ENCODE measurements at regions not wholly inside any gene's neighbourhood (a gene's known extent, or its start where the extent isn't known, plus 50 kb on each side); places are given as distances from the start of the nearest gene placed in this dataset.

DNA sequence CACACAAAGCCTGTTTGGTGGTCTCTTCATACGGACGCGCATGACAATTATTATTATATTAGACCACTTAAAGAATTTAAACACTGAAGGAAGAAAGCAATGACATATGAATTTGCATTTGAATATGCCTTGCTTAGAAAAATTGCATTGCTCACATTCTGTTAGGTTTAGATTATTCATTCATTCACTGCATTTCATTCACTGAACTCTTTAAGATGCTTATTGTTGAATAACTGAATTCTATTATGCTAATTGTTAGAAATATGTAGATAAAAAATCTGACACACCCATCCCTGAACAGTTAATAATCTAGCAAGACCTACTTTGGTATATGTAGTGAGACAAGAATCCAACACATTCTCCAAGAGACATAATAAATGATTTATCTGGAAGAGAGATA is 94.4 kb upstream of the PEX5L start:
- TF ChIP-seq, protein P1, sequence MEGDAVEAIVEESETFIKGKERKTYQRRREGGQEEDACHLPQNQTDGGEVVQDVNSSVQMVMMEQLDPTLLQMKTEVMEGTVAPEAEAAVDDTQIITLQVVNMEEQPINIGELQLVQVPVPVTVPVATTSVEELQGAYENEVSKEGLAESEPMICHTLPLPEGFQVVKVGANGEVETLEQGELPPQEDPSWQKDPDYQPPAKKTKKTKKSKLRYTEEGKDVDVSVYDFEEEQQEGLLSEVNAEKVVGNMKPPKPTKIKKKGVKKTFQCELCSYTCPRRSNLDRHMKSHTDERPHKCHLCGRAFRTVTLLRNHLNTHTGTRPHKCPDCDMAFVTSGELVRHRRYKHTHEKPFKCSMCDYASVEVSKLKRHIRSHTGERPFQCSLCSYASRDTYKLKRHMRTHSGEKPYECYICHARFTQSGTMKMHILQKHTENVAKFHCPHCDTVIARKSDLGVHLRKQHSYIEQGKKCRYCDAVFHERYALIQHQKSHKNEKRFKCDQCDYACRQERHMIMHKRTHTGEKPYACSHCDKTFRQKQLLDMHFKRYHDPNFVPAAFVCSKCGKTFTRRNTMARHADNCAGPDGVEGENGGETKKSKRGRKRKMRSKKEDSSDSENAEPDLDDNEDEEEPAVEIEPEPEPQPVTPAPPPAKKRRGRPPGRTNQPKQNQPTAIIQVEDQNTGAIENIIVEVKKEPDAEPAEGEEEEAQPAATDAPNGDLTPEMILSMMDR (IDR thresholded peaks at IDR 0.05; ENCODE audit: low read depth, low read length), result no peak
- DNase-seq (ENCODE audit: low read depth, low spot score), result no peak
- no peak overlapping the region for H3K4me3 ChIP-seq (ENCODE audit: low read depth, low read length)
- H3K27me3 ChIP-seq (ENCODE audit: control insufficient read depth, insufficient read depth, low read length), result no peaks in the 10 kb centered on the region
- H3K27ac ChIP-seq (ENCODE audit: low read depth, low read length), result no peak overlapping the region
- CTCF ChIA-PET, result no interaction called here
- POLR2A ChIA-PET, result no interaction called here
- H3K9me3 ChIP-seq (ENCODE audit: control insufficient read depth, insufficient read depth, low read length), result no peaks in the 10 kb centered on the region

DNA sequence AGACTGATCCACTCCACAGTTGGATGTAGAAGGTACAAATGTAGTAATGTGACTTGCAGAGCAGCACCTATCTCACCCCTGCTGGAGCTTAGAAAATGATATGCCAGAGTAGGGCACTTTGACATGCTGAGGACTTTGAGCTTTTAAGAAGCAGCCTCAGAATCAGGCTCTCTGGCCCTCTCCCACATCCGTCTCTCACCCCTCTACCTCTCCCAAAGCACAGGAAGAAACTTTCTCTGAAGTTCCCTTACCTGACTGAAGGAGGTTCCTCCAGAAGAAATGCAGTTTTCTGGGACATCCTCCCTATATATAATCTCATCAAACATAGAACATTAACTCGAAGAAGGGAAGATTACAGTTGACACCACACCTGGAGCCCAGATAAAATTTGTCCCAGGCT is 98.4 kb upstream of the PEX5L start:
- Histone ChIP-seq H3K27ac (ENCODE audit: low read depth, low read length) (no peak overlapping the region), H3K4me3 (ENCODE audit: low read depth, low read length) (no peak overlapping the region), H3K27me3 (ENCODE audit: control insufficient read depth, insufficient read depth, low read length) (no peaks in the 10 kb centered on the region), H3K9me3 (ENCODE audit: control insufficient read depth, insufficient read depth, low read length) (no peaks in the 10 kb centered on the region)
- CTCF ChIA-PET, result no interaction called here
- POLR2A ChIA-PET, result no interaction called here
- TF ChIP-seq, protein P1 (IDR thresholded peaks at IDR 0.05; ENCODE audit: low read depth, low read length), result no peak
- no peak for DNase-seq (ENCODE audit: low read depth, low spot score)

DNA sequence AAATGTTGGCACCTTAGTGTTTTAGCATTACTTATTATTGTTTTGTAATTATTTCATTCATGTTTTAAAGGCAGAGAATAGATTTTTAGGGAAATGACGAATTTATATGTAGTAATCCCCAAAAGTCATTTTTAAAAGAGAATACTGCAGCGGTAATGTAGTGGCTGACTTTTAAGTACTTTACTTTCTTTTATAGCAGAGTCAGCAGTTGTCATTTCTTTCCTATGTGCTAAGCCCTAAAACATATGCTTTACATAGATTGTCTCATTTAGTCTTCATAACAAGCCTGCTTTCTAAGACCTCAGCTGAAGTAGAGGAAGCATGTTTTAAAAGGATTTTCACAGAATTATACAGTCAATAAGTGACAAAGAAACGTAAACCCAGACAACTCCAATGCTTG is 102.1 kb upstream of the PEX5L start:
- CTCF ChIA-PET, result no interaction called here
- no peak for DNase-seq (ENCODE audit: low read depth, low spot score)
- TF ChIP-seq, protein P1 (IDR thresholded peaks at IDR 0.05; ENCODE audit: low read depth, low read length), result no peak
- POLR2A ChIA-PET, result no interaction called here
- H3K27ac ChIP-seq (ENCODE audit: low read depth, low read length), result no peak overlapping the region
- H3K27me3 ChIP-seq (ENCODE audit: control insufficient read depth, insufficient read depth, low read length), result no peaks in the 10 kb centered on the region
- H3K9me3 ChIP-seq (ENCODE audit: control insufficient read depth, insufficient read depth, low read length), result no peaks in the 10 kb centered on the region
- H3K4me3 ChIP-seq (ENCODE audit: low read depth, low read length), result no peak overlapping the region

DNA sequence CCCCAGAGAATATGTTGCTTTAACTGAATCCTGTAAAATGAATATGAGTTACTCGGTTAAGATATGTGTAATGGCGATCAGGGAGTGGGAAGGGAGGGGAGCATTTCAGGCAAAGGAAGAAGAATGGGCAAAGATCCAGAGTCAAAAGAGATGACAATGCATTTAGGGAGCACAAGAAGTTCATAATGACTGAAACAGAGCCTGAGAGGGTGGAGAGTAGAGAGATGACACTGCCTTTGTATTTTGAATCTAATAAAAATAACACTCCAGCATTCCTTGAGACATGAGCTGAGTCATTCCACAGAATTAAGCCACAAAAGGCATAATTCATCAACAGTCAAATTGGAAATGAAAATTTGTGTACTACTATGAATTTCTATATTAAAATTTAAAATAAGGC is 105.3 kb upstream of the PEX5L start:
- no peaks in the 10 kb centered on the region for H3K27me3 ChIP-seq (ENCODE audit: control insufficient read depth, insufficient read depth, low read length)
- H3K27ac ChIP-seq (ENCODE audit: low read depth, low read length), result no peak overlapping the region
- H3K9me3 ChIP-seq (ENCODE audit: control insufficient read depth, insufficient read depth, low read length), result no peaks in the 10 kb centered on the region
- POLR2A ChIA-PET, result no interaction called here
- no peak overlapping the region for H3K4me3 ChIP-seq (ENCODE audit: low read depth, low read length)
- TF ChIP-seq, protein P1 (IDR thresholded peaks at IDR 0.05; ENCODE audit: low read depth, low read length), result no peak
- DNase-seq (ENCODE audit: low read depth, low spot score), result no peak
- CTCF ChIA-PET, result no interaction called here

DNA sequence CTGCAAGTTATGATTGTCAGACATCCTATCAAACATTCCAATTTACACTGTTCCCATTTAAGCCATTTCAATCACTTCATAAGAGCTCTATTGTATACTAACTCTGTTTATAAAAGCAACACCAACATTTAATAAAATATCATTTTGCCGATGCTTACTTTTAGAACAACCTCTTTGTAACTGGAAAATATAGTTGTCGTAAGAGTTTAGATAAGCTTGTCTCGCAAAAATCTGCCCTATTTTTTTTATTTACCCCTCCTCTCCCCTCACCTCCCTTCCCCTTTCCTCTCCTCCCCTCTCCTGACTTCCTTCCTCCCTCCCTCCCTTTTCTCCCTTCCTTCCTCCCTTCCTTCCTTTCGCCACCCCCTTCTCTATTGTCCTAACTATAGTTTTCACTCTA is 105.7 kb upstream of the PEX5L start:
- Histone ChIP-seq H3K27me3 (ENCODE audit: control insufficient read depth, insufficient read depth, low read length) (no peaks in the 10 kb centered on the region), H3K4me3 (ENCODE audit: low read depth, low read length) (no peak overlapping the region), H3K27ac (ENCODE audit: low read depth, low read length) (no peak overlapping the region), H3K9me3 (ENCODE audit: control insufficient read depth, insufficient read depth, low read length) (no peaks in the 10 kb centered on the region)
- ChIA-PET CTCF (no interaction called here), POLR2A (no interaction called here)
- TF ChIP-seq, protein P1 (IDR thresholded peaks at IDR 0.05; ENCODE audit: low read depth, low read length), result no peak
- no peak for DNase-seq (ENCODE audit: low read depth, low spot score)
